ENCODE measurements at regions not wholly inside any gene's neighbourhood (a gene's known extent, or its start where the extent isn't known, plus 50 kb on each side); places are given as distances from the start of the nearest gene placed in this dataset.

GRCh38 chr12:58090685-58091084 lies 149.3 kb downstream of the ATP23 start:
- ChIA-PET CTCF (no interaction called here), POLR2A (ENCODE audit: low non-redundant PET) (no interaction called here)
- DNase-seq (ENCODE audit: low spot score): no peak
- no peak overlapping the region for H3K27ac ChIP-seq
- no peak for TF ChIP-seq CTCF (conservative IDR thresholded peaks at IDR 0.05; ENCODE audit: low read depth)

GRCh38 chr12:58095002-58095401 lies 153.6 kb downstream of the ATP23 start:
- TF ChIP-seq CTCF (conservative IDR thresholded peaks at IDR 0.05; ENCODE audit: low read depth): no peak
- POLR2A ChIA-PET (ENCODE audit: low non-redundant PET): no interaction called here
- no peak overlapping the region for H3K27ac ChIP-seq
- DNase-seq (ENCODE audit: low spot score): no peak
- CTCF ChIA-PET: interaction anchor here (0.6 to 1.2 kb wide), 2 partner anchors 10 to 85 kb away, joined by 3 to 6 read pairs; no protein-coding TSS in a partner anchor

- ChIA-PET POLR2A (ENCODE audit: low non-redundant PET) (no interaction called here), CTCF (no interaction called here)
- no peak for DNase-seq (ENCODE audit: low spot score)
- H3K27ac ChIP-seq: no peak overlapping the region
- no peak for TF ChIP-seq CTCF (conservative IDR thresholded peaks at IDR 0.05; ENCODE audit: low read depth)
These were observed 156.4 kb downstream of the ATP23 start for GRCh38 chr12:58097741-58098140.

GRCh38 chr12:58099476-58099875 lies 158.1 kb downstream of the ATP23 start:
- CTCF ChIA-PET: interaction anchor here (0.6 kb wide), 2 partner anchors 534 to 1051 kb away, joined by 3 read pairs; no protein-coding TSS in a partner anchor
- DNase-seq (ENCODE audit: low spot score): no peak
- POLR2A ChIA-PET (ENCODE audit: low non-redundant PET): no interaction called here

GRCh38 chr12:58104351-58104755 lies 163.0 kb downstream of the ATP23 start:
- H3K27ac ChIP-seq: no peak overlapping the region
- CTCF ChIA-PET: interaction anchor here (0.6 kb wide), 1 partner anchor 723 kb away, joined by 3 read pairs; no protein-coding TSS in a partner anchor
- TF ChIP-seq CTCF (conservative IDR thresholded peaks at IDR 0.05; ENCODE audit: low read depth): no peak
- POLR2A ChIA-PET (ENCODE audit: low non-redundant PET): no interaction called here
- no peak for DNase-seq (ENCODE audit: low spot score)

More at GRCh38 chr12:58099476-58099875, 158.1 kb downstream of the ATP23 start:
- TF ChIP-seq CTCF (conservative IDR thresholded peaks at IDR 0.05; ENCODE audit: low read depth): no peak
- H3K27ac ChIP-seq: no peak overlapping the region

GRCh38 chr12:58105225-58106119 lies 164.1 kb downstream of the ATP23 start:
- H3K27ac ChIP-seq: no peak overlapping the region
- no peak for TF ChIP-seq CTCF (conservative IDR thresholded peaks at IDR 0.05; ENCODE audit: low read depth)
- ChIA-PET POLR2A (ENCODE audit: low non-redundant PET) (no interaction called here), CTCF (interaction anchor here (0.6 to 1.0 kb wide), 2 partner anchors 10 to 854 kb away, joined by 6 read pairs; no protein-coding TSS in a partner anchor)
- DNase-seq (ENCODE audit: low spot score): no peak

All from RWPE1 (cell line).